ENCODE measurements at regions not wholly inside any gene's neighbourhood (a gene's known extent, or its start where the extent isn't known, plus 50 kb on each side); places are given as distances from the start of the nearest gene placed in this dataset.
"Not testable (repeated sequence)": the region's sequence is repeated elsewhere in the genome, so short reads cannot be mapped to it uniquely, and the experiment has no call there.

DNA sequence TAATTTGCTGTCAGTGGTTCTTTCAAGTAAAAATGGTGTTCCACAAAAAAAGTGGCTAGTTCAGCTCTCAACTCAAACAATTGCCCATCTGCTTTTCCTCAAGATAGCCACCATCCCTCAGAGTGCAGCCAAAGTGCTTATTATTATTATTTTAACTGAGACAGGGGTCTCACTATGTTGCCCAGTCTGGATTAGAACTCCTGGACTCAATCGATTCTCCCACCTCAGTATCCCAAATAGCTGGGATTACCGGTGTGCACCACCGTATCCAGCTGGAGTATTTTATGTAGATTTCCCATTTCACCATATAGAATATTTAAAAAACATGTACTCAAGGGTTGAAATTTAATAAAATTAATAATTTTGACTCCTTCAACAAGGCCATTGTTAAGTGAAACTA lies 62.1 kb upstream of the USP9X start:
- H3K4me3 ChIP-seq (IDR thresholded peaks at IDR 0.05; ENCODE audit: insufficient read depth, low read depth, low read length) = no peak overlapping the region
- no peak overlapping the region for H3K27ac ChIP-seq
- H2AFZ ChIP-seq (ENCODE audit: low read depth) = no peak overlapping the region
- H4K20me1 ChIP-seq (ENCODE audit: insufficient read depth) = no peaks in the 10 kb centered on the region
- TF ChIP-seq, protein P1, sequence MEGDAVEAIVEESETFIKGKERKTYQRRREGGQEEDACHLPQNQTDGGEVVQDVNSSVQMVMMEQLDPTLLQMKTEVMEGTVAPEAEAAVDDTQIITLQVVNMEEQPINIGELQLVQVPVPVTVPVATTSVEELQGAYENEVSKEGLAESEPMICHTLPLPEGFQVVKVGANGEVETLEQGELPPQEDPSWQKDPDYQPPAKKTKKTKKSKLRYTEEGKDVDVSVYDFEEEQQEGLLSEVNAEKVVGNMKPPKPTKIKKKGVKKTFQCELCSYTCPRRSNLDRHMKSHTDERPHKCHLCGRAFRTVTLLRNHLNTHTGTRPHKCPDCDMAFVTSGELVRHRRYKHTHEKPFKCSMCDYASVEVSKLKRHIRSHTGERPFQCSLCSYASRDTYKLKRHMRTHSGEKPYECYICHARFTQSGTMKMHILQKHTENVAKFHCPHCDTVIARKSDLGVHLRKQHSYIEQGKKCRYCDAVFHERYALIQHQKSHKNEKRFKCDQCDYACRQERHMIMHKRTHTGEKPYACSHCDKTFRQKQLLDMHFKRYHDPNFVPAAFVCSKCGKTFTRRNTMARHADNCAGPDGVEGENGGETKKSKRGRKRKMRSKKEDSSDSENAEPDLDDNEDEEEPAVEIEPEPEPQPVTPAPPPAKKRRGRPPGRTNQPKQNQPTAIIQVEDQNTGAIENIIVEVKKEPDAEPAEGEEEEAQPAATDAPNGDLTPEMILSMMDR (conservative IDR thresholded peaks at IDR 0.05; ENCODE audit: low read depth, low read length) = no peak
- H3K36me3 ChIP-seq (ENCODE audit: insufficient read depth) = no peaks in the 10 kb centered on the region
- no peaks in the 10 kb centered on the region for H3K79me2 ChIP-seq (ENCODE audit: insufficient read depth, low read depth)
- H3K4me2 ChIP-seq = no peak overlapping the region
- no peaks in the 10 kb centered on the region for H3K4me1 ChIP-seq (ENCODE audit: low read depth, poor library complexity, severe bottlenecking)
- H3K27me3 ChIP-seq (ENCODE audit: insufficient read depth, low read depth) = no peaks in the 10 kb centered on the region
- H3K9ac ChIP-seq = no peak overlapping the region

DNA sequence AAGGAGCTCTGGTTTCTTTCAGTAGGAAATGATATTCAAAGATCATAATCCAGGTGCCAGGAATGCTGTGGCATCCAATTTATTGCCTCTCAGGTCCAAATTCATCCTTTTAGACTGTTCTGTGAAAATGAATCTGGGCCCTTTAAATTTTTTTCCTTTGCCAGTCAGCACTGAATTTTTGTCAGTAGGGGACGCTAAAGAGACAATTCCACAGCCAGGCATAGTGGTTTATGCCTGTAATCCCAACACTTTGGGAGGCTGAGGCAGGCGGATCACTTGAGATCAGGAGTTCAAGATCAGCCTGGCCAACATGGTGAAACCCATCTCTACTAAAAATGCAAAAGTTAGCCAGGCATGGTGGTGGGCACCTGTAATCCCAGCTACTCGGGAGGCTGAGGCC lies 60.9 kb upstream of the USP9X start:
- H3K4me2 ChIP-seq; H3K36me3 ChIP-seq (ENCODE audit: insufficient read depth); H3K4me1 ChIP-seq (ENCODE audit: low read depth, poor library complexity, severe bottlenecking); H3K27ac ChIP-seq; H3K79me2 ChIP-seq (ENCODE audit: insufficient read depth, low read depth); H2AFZ ChIP-seq (ENCODE audit: low read depth); H4K20me1 ChIP-seq (ENCODE audit: insufficient read depth); H3K27me3 ChIP-seq (ENCODE audit: insufficient read depth, low read depth); H3K9ac ChIP-seq; H3K4me3 ChIP-seq (IDR thresholded peaks at IDR 0.05; ENCODE audit: insufficient read depth, low read depth, low read length): not testable (repeated sequence)

DNA sequence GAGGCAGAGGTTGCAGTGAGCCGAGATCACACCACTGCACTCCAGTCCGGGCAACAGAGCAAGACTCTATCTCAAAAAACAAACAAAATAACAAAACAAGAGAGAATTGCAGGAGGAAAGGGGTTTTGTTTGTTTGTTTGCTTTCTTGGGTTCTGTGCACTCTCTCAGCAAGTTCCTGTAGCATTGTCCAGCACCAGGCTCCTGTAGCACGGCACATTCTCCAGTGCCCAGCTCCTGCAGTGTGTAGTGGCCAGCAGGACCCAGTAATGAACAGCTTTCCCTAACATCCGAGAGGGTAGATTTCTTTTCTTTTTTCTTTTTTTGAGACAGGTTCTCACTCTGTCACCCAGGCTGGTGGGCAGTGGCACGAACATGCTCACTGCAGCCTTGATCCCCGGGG lies 60.5 kb upstream of the USP9X start:
- Histone ChIP-seq H3K36me3 (ENCODE audit: insufficient read depth) (no peaks in the 10 kb centered on the region), H3K4me1 (ENCODE audit: low read depth, poor library complexity, severe bottlenecking) (no peaks in the 10 kb centered on the region), H3K4me2 (no peak overlapping the region), H3K27me3 (ENCODE audit: insufficient read depth, low read depth) (no peaks in the 10 kb centered on the region), H3K4me3 (IDR thresholded peaks at IDR 0.05; ENCODE audit: insufficient read depth, low read depth, low read length) (no peak overlapping the region), H4K20me1 (ENCODE audit: insufficient read depth) (no peaks in the 10 kb centered on the region), H3K9ac (no peak overlapping the region), H3K27ac (no peak overlapping the region), H3K79me2 (ENCODE audit: insufficient read depth, low read depth) (no peaks in the 10 kb centered on the region), H2AFZ (ENCODE audit: low read depth) (no peak overlapping the region)
- TF ChIP-seq, protein P1 (conservative IDR thresholded peaks at IDR 0.05; ENCODE audit: low read depth, low read length) = no peak

DNA sequence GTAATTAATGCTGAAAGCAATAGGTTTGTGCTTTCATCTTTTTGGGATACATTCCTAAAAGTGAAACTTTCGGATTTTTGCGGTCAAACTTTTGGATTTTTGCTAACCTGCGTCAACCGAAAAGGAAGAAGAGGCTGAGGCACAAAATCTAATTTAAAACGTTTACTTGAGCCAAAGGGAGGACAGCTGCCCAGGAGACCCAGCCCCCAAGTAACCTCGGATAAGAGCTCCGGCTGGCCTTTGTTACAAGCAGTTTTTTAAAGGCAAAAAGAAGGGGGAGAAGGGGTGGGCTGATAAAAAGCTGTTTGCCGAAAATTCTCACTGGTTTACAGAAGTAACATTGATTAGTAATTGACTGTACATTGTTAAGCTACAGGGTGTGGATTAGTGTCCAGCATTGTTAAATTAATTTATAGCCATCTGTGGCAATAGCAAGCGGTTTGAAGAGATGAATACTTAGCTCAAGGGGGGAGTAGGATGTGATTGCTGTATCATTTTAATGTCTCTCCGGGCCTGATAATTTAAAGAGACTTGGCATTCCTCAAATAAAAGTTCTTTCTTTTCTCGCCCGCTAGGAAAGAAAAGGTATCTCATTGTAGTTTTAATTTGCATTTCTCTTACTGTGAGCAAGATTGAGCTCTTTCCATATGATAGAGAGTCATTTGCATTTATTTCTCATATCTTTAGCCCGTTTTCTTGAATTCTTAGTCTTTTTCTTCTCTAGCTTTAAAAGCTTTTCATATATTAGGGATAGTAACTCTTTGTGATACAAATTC lies 59.1 kb upstream of the USP9X start:
- Histone ChIP-seq H2AFZ (ENCODE audit: low read depth) (no peak overlapping the region), H3K4me1 (ENCODE audit: low read depth, poor library complexity, severe bottlenecking) (no peaks in the 10 kb centered on the region), H3K4me3 (IDR thresholded peaks at IDR 0.05; ENCODE audit: insufficient read depth, low read depth, low read length) (no peak overlapping the region), H3K9ac (no peak overlapping the region), H4K20me1 (ENCODE audit: insufficient read depth) (no peaks in the 10 kb centered on the region), H3K27ac (no peak overlapping the region), H3K36me3 (ENCODE audit: insufficient read depth) (no peaks in the 10 kb centered on the region), H3K79me2 (ENCODE audit: insufficient read depth, low read depth) (no peaks in the 10 kb centered on the region), H3K4me2 (no peak overlapping the region), H3K27me3 (ENCODE audit: insufficient read depth, low read depth) (no peaks in the 10 kb centered on the region)
- TF ChIP-seq, protein P1 (conservative IDR thresholded peaks at IDR 0.05; ENCODE audit: low read depth, low read length) = no peak

DNA sequence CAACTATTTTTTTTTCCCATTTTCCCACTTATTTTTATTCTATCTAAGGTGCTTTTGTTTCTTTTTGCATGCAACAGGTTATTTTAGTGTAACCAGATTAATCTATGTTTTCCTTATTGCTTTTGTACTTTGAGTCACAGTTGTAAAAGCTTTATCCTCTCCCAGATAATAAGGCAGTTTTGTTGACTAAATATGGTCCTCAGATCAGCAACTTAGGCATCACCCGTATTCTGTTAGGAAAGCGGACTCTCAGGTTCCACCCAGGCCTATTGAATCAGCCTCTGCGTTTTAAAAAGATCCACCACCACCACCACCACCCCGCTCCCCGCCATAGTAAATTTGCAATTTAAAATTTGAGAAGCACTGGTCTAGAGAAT lies 58.6 kb upstream of the USP9X start:
- Histone ChIP-seq H3K9ac (no peak overlapping the region), H3K27me3 (ENCODE audit: insufficient read depth, low read depth) (no peaks in the 10 kb centered on the region), H2AFZ (ENCODE audit: low read depth) (no peak overlapping the region), H3K79me2 (ENCODE audit: insufficient read depth, low read depth) (no peaks in the 10 kb centered on the region), H3K4me2 (no peak overlapping the region), H3K36me3 (ENCODE audit: insufficient read depth) (no peaks in the 10 kb centered on the region), H3K4me1 (ENCODE audit: low read depth, poor library complexity, severe bottlenecking) (no peaks in the 10 kb centered on the region), H3K27ac (no peak overlapping the region), H3K4me3 (IDR thresholded peaks at IDR 0.05; ENCODE audit: insufficient read depth, low read depth, low read length) (no peak overlapping the region), H4K20me1 (ENCODE audit: insufficient read depth) (no peaks in the 10 kb centered on the region)
- TF ChIP-seq, protein P1 (conservative IDR thresholded peaks at IDR 0.05; ENCODE audit: low read depth, low read length) = no peak
